OCI-LY3 (cell line): ENCODE measurements at regions not wholly inside any gene's neighbourhood (a gene's known extent, or its start where the extent isn't known, plus 50 kb on each side); places are given as distances from the start of the nearest gene placed in this dataset.

ENCODE experiments used
- CTCF ChIP-seq: fragments of 200-600, 300-600 bp; sonication (generic); IDR thresholded peaks from 2 replicates; pipeline ENCODE4 v1.5.1; 2014; ENCODE audit warnings: antibody characterized with exemption, low read length, low read depth
- EZH2phosphoT487 ChIP-seq: fragments of 200-600 bp; shearing (Covaris generic); IDR thresholded peaks from 2 replicates; pipeline ENCODE4 v1.6.1; 2018; ENCODE audit warnings: antibody characterized with exemption, mixed run types, low read depth

- TF ChIP-seq CTCF (peak; percentile 18; the same call in 1 of the 2 replicates), EZH2phosphoT487 (no peak)
Measured at GRCh38 chr12:17079251-17079909, 473.4 kb upstream of the LMO3 start.
